ENCODE measurements at regions not wholly inside any gene's neighbourhood (a gene's known extent, or its start where the extent isn't known, plus 50 kb on each side); places are given as distances from the start of the nearest gene placed in this dataset.

DNA sequence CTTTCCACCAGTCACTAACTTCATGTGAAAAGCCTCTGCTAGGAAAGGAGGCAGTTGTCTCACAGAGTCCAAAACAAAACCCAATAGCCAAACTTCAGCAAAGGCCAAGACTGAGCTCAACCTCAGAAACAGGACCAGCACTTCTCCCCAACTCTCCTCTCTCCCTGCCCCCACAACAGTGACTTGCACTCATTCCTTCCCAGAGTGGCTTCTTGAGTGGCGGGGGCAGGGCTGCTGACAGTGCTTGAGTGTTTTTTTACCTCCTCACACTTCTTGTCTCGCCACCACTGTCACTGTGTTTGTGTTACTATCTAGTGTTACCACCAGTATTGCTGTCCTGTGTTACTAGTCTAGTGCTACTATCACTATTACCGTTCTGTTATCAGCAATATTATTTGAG lies 206.8 kb downstream of the KLF6 start:
- DNase-seq (no peak), ATAC-seq (ENCODE audit: low read depth) (no peak)
- intact Hi-C loops (cut with micrococcal nuclease) (no loop called here), in situ Hi-C loops (cut with MboI; ENCODE audit: low sequenced_read_pairs) (no loop called here), dilution Hi-C loops (cut with HindIII; ENCODE audit: low sequenced_read_pairs, unreplicated experiment) (no loop called here)
- no peak overlapping the region for H2AK5ac ChIP-seq (ENCODE audit: low read depth, low read length)
- H3K9ac ChIP-seq (ENCODE audit: low read depth, low read length): no peak overlapping the region
- CTCF ChIA-PET: no interaction called here
- H3K27ac ChIP-seq (ENCODE audit: insufficient read depth, low read length): no peak overlapping the region
- no peak overlapping the region for H2BK15ac ChIP-seq (ENCODE audit: low read depth, low read length)
- H4K91ac ChIP-seq (ENCODE audit: insufficient read depth, low read depth, low read length): no peak overlapping the region
- no peak overlapping the region for H3K4ac ChIP-seq (ENCODE audit: low read depth, low read length)
- no peak overlapping the region for H3K4me3 ChIP-seq (ENCODE audit: insufficient read depth, low read depth, low read length)
- H3K9me1 ChIP-seq (ENCODE audit: insufficient read depth, low read length): no peaks in the 10 kb centered on the region; the same call in 1 of the 2 replicates
- H3K56ac ChIP-seq (ENCODE audit: extremely low read depth, insufficient read depth, low read length): no peak overlapping the region
- no peak overlapping the region for H3K4me2 ChIP-seq (ENCODE audit: low read depth, low read length)
- H3K79me1 ChIP-seq (ENCODE audit: low read depth in 1 of 2, low read length in 2 of 2): no peaks in the 10 kb centered on the region
- H3K27me3 ChIP-seq (ENCODE audit: control insufficient read depth, insufficient read depth, low read length): peaks cover 2% of the 10 kb centered on the region; the same call in 1 of the 2 replicates
- POLR2A ChIA-PET (ENCODE audit: unreplicated experiment): no interaction called here
- no peaks in the 10 kb centered on the region for H3K36me3 ChIP-seq (ENCODE audit: control insufficient read depth, insufficient read depth, low read length)
- WGBS, 2 experiments (ENCODE audit: extremely low coverage in 2 of 2, insufficient read length in 1 of 2): no CpG with 5 or more reads among the region's 3 CpGs
- no peak overlapping the region for H2BK120ac ChIP-seq (ENCODE audit: low read depth, low read length)
- no peak overlapping the region for H2AK9ac ChIP-seq (replicated peaks; ENCODE audit: low read depth, low read length, poor library complexity)
- no peak overlapping the region for H2BK20ac ChIP-seq (ENCODE audit: low read depth, low read length)
- H2AFZ ChIP-seq (replicated peaks; ENCODE audit: low read length, poor library complexity): no peak overlapping the region
- H3K23ac ChIP-seq (ENCODE audit: low read depth, low read length): peak overlapping the region; percentile 3; the same call in 1 of the 2 replicates
- no TSS peak for BruUV-seq (replicated peaks)
- H3K4me1 ChIP-seq (ENCODE audit: control insufficient read depth, insufficient read depth, low read length): peaks cover 3% of the 10 kb centered on the region; the same call in 1 of the 2 replicates
- TF ChIP-seq RAD21 (IDR thresholded peaks at IDR 0.05; ENCODE audit: low read length) (no peak), CHD1 (IDR thresholded peaks at IDR 0.05; ENCODE audit: low read depth, low read length) (no peak), POLR2A (IDR thresholded peaks at IDR 0.05; ENCODE audit: low read depth, low read length) (no peak), RFX5 (IDR thresholded peaks at IDR 0.05; ENCODE audit: low read depth, low read length) (no peak), MXI1 (IDR thresholded peaks at IDR 0.05; ENCODE audit: borderline replicate concordance, low read depth, low read length) (no peak), MAFK (IDR thresholded peaks at IDR 0.05; ENCODE audit: low read depth, low read length) (no peak), MAZ (IDR thresholded peaks at IDR 0.05; ENCODE audit: borderline replicate concordance, low read depth, low read length) (no peak), NFE2L2 (IDR thresholded peaks at IDR 0.05; ENCODE audit: low read depth, low read length) (no peak), FOS (IDR thresholded peaks at IDR 0.05; ENCODE audit: low read depth, low read length) (no peak), SMC3 (IDR thresholded peaks at IDR 0.05; ENCODE audit: low read depth, low read length) (no peak), BHLHE40 (IDR thresholded peaks at IDR 0.05; ENCODE audit: low read depth, low read length) (no peak), RCOR1 (IDR thresholded peaks at IDR 0.05; ENCODE audit: insufficient replicate concordance, low read length) (no peak)
- TF ChIP-seq, protein P1, sequence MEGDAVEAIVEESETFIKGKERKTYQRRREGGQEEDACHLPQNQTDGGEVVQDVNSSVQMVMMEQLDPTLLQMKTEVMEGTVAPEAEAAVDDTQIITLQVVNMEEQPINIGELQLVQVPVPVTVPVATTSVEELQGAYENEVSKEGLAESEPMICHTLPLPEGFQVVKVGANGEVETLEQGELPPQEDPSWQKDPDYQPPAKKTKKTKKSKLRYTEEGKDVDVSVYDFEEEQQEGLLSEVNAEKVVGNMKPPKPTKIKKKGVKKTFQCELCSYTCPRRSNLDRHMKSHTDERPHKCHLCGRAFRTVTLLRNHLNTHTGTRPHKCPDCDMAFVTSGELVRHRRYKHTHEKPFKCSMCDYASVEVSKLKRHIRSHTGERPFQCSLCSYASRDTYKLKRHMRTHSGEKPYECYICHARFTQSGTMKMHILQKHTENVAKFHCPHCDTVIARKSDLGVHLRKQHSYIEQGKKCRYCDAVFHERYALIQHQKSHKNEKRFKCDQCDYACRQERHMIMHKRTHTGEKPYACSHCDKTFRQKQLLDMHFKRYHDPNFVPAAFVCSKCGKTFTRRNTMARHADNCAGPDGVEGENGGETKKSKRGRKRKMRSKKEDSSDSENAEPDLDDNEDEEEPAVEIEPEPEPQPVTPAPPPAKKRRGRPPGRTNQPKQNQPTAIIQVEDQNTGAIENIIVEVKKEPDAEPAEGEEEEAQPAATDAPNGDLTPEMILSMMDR (conservative IDR thresholded peaks at IDR 0.05; ENCODE audit: low read depth, low read length): no peak
- TF ChIP-seq, protein P2, sequence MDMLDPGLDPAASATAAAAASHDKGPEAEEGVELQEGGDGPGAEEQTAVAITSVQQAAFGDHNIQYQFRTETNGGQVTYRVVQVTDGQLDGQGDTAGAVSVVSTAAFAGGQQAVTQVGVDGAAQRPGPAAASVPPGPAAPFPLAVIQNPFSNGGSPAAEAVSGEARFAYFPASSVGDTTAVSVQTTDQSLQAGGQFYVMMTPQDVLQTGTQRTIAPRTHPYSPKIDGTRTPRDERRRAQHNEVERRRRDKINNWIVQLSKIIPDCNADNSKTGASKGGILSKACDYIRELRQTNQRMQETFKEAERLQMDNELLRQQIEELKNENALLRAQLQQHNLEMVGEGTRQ (IDR thresholded peaks at IDR 0.05; ENCODE audit: low read depth, low read length): no peak
- TF ChIP-seq, protein P3, sequence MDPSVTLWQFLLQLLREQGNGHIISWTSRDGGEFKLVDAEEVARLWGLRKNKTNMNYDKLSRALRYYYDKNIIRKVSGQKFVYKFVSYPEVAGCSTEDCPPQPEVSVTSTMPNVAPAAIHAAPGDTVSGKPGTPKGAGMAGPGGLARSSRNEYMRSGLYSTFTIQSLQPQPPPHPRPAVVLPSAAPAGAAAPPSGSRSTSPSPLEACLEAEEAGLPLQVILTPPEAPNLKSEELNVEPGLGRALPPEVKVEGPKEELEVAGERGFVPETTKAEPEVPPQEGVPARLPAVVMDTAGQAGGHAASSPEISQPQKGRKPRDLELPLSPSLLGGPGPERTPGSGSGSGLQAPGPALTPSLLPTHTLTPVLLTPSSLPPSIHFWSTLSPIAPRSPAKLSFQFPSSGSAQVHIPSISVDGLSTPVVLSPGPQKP (IDR thresholded peaks at IDR 0.05; ENCODE audit: borderline replicate concordance, low read depth, low read length): no peak
- H4K8ac ChIP-seq (ENCODE audit: low read depth in 2 of 2, low read length in 2 of 2): no peak overlapping the region
- H3K9me3 ChIP-seq (ENCODE audit: control insufficient read depth, insufficient read depth, low read length): no peaks in the 10 kb centered on the region
- H3K14ac ChIP-seq (replicated peaks; ENCODE audit: low read depth, low read length): 0 out of 2 replicates have a peak overlapping the region, but pooled peaks have one; percentile 43
- H3K18ac ChIP-seq (ENCODE audit: low read depth, low read length): no peak overlapping the region
- H2BK5ac ChIP-seq (ENCODE audit: low read depth, low read length, poor library complexity, severe bottlenecking): no peak overlapping the region
- no peak overlapping the region for H4K5ac ChIP-seq (ENCODE audit: low read depth, low read length)
- H4K20me1 ChIP-seq (ENCODE audit: insufficient read depth, low read length): no peaks in the 10 kb centered on the region
